Tibial nerve (tissue), 4 donors: ENCODE measurements at regions not wholly inside any gene's neighbourhood (a gene's known extent, or its start where the extent isn't known, plus 50 kb on each side); places are given as distances from the start of the nearest gene placed in this dataset.
"Not testable (repeated sequence)": the region's sequence is repeated elsewhere in the genome, so short reads cannot be mapped to it uniquely, and the experiment has no call there.

Source experiments
- DNase-seq, 2 donors: peaks; one replicate each; pipeline ENCODE4 v3.0.0-alpha.2; 2019; ENCODE audit warnings: low spot score in 2 of 2
- H3K27ac ChIP-seq, 4 donors: fragments of 200-600 bp; sonication (generic) in 3 of 4; one replicate each; pipeline ENCODE4 v1.5.1; 2017 to 2019; ENCODE audit warnings: mild to moderate bottlenecking in 1 of 4
- H3K27me3 ChIP-seq, 2 donors: fragments of 200-600 bp; sonication (generic) in 1 of 2; one replicate each; pipeline versions ENCODE4 v1.5.1 to v1.6.0; 2017 to 2019
- H3K36me3 ChIP-seq, 3 donors: fragments of 200-600 bp; sonication (generic); one replicate each; pipeline ENCODE4 v1.5.1; 2018 to 2019
- H3K4me1 ChIP-seq, 4 donors: fragments of 200-600 bp; sonication (generic) in 3 of 4; one replicate each; pipeline ENCODE4 v1.5.1; 2017 to 2019
- H3K4me3 ChIP-seq, 4 donors: fragments of 200-600 bp; sonication (generic) in 3 of 4; one replicate each; pipeline ENCODE4 v1.5.1; 2017 to 2019; ENCODE audit warnings: mild to moderate bottlenecking in 1 of 4, moderate library complexity in 1 of 4
- H3K9me3 ChIP-seq, 4 donors: fragments of 200-600 bp; sonication (generic) in 3 of 4; one replicate each; pipeline ENCODE4 v1.5.1; 2017 to 2019
- EP300 ChIP-seq, 2 donors: sonication (generic); formaldehyde crosslinking; IDR thresholded peaks; one replicate each; pipeline ENCODE4 v1.6.1; 2017; ENCODE audit warnings: antibody characterized with exemption in 2 of 2, mild to moderate bottlenecking in 1 of 2
- POLR2A ChIP-seq, 2 donors: fragments of 450-650 bp; IDR thresholded peaks; one replicate each; pipeline ENCODE4 v1.6.1; 2017; ENCODE audit warnings: antibody characterized with exemption in 2 of 2, mild to moderate bottlenecking in 2 of 2, moderate library complexity in 2 of 2
- WGBS, 2 donors: methylation state at CpG; one replicate each; pipeline ENCODE4 v1.1.5; 2018; 5-methylcytosine and 5-hydroxymethylcytosine counted together
- TF ChIP-seq, protein P1 (sequence below), 5 experiments: fragments of 200-600 bp in 3 of 5; fragments of 450-650 bp in 2 of 5; sonication (generic) in 3 of 5; IDR thresholded peaks; one replicate each; pipeline ENCODE4 v1.5.1; 2016 to 2019; ENCODE audit warnings: antibody characterized with exemption in 5 of 5, mild to moderate bottlenecking in 3 of 5, moderate library complexity in 2 of 5

DNA sequence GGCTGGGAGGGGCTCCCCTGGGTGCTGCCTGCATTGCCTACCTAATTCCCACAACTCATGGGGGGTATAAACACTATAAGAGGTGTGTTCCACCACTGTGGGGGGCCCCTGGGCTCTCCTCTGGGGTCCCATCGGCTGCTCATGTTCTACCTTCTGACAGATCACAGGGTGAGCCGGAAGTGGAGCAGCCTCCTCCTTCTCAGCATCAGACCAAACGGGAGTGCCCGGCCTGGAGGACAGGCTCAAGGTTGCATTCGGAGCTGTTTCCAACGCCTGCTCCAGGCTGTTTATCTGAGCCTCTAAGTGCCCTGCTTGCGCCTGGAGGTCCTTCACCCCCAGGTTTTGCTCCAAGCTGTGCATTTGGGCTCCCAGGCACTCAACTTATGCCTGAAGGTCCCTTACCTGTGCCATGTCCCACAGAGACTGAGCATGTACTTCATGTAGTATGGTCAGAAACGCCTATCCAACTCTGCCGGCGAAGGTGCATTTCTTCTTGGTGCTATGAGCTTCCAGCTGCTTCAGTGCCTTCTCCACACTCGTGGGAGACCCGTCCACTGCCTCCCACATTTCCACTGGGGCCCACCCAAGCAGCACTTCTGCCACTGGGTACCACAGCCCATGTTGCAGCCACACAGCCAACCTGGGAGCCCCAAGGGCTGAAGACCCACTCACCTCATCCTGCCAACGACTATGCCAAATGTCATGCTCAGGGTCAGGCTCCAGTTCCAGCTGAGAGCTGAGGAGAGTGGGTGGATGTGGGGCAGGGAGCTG, 232.1 kb downstream of the IGSF11 start:
- WGBS, 2 donors = 83 to 91% methylated on average over 12 to 13 of the region's 13 CpGs
- no peak for DNase-seq
- no peak overlapping the region for H3K27ac ChIP-seq
- H3K36me3 ChIP-seq = no peaks in the 10 kb centered on the region
- H3K4me1 ChIP-seq = no peaks in the 10 kb centered on the region
- H3K9me3 ChIP-seq = no peaks in the 10 kb centered on the region
- H3K27me3 ChIP-seq = no peaks in the 10 kb centered on the region
- TF ChIP-seq EP300 (IDR thresholded peaks at IDR 0.05) = no peak
- TF ChIP-seq, protein P1, sequence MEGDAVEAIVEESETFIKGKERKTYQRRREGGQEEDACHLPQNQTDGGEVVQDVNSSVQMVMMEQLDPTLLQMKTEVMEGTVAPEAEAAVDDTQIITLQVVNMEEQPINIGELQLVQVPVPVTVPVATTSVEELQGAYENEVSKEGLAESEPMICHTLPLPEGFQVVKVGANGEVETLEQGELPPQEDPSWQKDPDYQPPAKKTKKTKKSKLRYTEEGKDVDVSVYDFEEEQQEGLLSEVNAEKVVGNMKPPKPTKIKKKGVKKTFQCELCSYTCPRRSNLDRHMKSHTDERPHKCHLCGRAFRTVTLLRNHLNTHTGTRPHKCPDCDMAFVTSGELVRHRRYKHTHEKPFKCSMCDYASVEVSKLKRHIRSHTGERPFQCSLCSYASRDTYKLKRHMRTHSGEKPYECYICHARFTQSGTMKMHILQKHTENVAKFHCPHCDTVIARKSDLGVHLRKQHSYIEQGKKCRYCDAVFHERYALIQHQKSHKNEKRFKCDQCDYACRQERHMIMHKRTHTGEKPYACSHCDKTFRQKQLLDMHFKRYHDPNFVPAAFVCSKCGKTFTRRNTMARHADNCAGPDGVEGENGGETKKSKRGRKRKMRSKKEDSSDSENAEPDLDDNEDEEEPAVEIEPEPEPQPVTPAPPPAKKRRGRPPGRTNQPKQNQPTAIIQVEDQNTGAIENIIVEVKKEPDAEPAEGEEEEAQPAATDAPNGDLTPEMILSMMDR (IDR thresholded peaks at IDR 0.05) = no peak
- TF ChIP-seq POLR2A (IDR thresholded peaks at IDR 0.05) = no peak
- no peak overlapping the region for H3K4me3 ChIP-seq

DNA sequence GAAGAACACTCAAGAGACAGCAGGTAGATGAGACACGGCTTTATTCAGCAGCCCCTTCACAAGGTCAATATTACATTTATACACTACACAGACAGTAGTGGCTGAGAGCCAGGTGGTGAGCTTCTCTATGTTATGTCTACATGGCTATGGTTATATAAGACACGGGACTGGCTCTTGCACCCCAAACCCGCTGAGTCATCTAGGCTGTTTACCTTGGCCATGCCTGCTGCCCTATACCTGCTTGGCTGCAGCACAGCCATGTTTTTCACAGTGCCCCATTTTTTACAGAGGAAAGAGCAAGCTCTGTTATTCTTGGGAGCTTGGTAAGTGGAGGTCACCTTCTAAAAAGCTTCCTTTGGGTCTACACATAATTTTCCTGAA, 231.6 kb downstream of the IGSF11 start:
- no peak overlapping the region for H3K4me3 ChIP-seq
- DNase-seq = no peak

DNA sequence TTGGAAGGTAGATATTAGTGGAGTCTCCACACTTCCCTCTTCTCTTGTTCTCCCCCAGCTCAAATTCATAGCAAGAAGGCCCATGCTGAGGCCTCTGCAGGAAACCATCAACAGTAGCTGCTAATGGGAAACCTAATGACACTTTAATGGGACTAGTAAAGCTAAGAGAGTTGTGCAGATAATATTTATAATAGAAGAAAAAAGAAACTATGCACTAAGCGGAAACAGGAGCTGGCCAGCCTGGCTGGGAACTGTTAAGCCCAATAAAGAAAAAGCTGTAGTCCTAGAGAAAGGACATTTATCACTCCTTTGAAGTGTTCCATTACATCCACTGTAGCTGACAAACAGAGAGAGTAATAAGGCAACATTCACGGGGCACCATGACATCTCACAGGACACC, 229.6 kb downstream of the IGSF11 start:
- Histone ChIP-seq H3K9me3 (no peaks in the 10 kb centered on the region), H3K27me3 (no peaks in the 10 kb centered on the region), H3K36me3 (no peaks in the 10 kb centered on the region), H3K4me3 (no peak overlapping the region), H3K4me1 (no peaks in the 10 kb centered on the region), H3K27ac (no peak overlapping the region)
- DNase-seq = no peak
- 49% methylated on average over 2 of the region's 2 CpGs for WGBS, 2 donors
- TF ChIP-seq POLR2A (IDR thresholded peaks at IDR 0.05) (no peak), EP300 (IDR thresholded peaks at IDR 0.05) (no peak)
- TF ChIP-seq, protein P1 (IDR thresholded peaks at IDR 0.05) = no peak

More for the DNA sequence above, 231.6 kb downstream of the IGSF11 start:
- no peaks in the 10 kb centered on the region for H3K4me1 ChIP-seq
- TF ChIP-seq POLR2A (IDR thresholded peaks at IDR 0.05) (no peak), EP300 (IDR thresholded peaks at IDR 0.05) (no peak)
- TF ChIP-seq, protein P1 (IDR thresholded peaks at IDR 0.05) = no peak
- H3K27me3 ChIP-seq = no peaks in the 10 kb centered on the region
- WGBS, 2 donors = 91% methylated on average over 3 of the region's 3 CpGs
- H3K9me3 ChIP-seq = no peaks in the 10 kb centered on the region
- no peaks in the 10 kb centered on the region for H3K36me3 ChIP-seq
- no peak overlapping the region for H3K27ac ChIP-seq

DNA sequence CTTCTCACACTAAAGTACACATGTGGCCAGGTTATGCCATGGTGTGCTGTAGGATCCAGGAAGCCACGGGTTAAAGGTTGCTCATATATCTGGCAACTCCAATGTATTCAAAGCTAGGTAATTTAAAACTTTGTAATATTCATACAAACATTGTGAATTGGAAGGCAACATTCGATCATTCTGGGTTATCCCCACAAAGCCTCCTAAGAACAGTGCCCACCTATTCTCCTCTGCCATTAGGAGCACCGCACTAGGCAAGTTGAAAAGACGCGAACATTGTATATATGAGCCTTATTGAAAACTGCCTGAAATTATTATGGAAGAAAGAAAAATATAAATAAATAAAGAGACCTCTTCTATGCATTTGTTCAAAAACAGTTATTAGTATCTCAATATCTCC, 228.2 kb downstream of the IGSF11 start:
- H3K4me3 ChIP-seq = no peak overlapping the region

DNA sequence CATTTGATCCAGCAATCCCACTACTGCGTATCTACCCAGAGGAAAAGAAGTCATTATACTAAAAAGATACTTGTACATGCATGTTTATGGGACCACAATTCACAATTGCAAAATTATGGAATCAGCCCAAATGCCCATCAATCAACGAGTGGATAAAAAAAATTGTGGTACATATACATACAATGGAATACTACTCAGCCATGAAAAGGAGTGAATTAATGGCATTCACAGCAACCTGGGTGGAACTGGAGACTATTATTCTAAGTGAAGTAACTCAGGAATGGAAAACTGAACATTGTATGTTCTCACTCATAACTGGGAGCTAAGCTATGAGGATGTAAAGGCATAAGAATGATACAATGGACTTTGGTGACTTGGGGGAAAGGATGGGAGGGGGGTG, 227.3 kb downstream of the IGSF11 start:
- 92 to 94% methylated on average over 2 of the region's 2 CpGs for WGBS, 2 donors
- not testable (repeated sequence) for H3K4me1 ChIP-seq, H3K27ac ChIP-seq, H3K4me3 ChIP-seq, H3K27me3 ChIP-seq, H3K36me3 ChIP-seq, DNase-seq, H3K9me3 ChIP-seq

More for the DNA sequence above, 228.2 kb downstream of the IGSF11 start:
- Histone ChIP-seq H3K36me3 (no peaks in the 10 kb centered on the region), H3K4me1 (no peaks in the 10 kb centered on the region), H3K9me3 (no peaks in the 10 kb centered on the region), H3K27me3 (no peaks in the 10 kb centered on the region), H3K27ac (no peak overlapping the region)
- no peak for DNase-seq
- 92 to 96% methylated on average over 5 of the region's 5 CpGs for WGBS, 2 donors
- no peak for TF ChIP-seq EP300 (IDR thresholded peaks at IDR 0.05)
- TF ChIP-seq, protein P1 (IDR thresholded peaks at IDR 0.05) = no peak
- TF ChIP-seq POLR2A (IDR thresholded peaks at IDR 0.05) = no peak
